ENCODE measurements at regions not wholly inside any gene's neighbourhood (a gene's known extent, or its start where the extent isn't known, plus 50 kb on each side); places are given as distances from the start of the nearest gene placed in this dataset.

DNA sequence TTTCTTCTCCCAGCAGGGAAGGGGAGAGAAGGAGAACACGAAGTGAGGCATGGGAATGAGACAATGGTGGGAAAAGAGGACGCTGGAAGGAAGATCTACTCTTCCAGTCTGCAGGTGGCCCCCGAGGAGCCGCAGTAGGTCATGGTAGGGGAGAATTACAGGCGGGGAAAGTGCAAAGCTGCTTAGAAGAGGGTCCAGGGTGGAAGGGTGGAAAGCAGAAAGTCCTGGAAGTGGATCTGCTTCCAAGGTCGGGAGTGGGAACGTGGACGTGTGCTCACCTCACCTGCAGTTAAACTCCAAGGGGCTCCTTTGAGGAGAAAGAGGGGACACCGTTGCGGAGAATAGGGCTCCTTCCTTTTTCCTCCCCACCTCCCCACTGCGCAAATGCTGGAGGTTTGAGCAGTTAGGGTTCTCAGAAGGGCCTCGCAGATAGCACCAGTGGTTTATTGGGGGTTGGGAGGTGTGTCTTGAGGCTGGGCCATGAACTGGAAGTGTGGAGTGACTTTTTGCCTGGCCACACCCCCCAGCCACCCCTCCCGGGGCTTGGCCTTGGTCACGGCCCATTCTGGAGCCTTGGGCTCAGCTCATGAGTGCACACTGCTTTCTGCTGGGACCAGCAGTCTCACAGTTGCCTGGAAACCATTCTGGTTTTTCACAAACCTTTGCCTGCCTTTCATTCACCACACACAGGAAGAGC, 100.4 kb upstream of the MLN start:
- no peak for DNase-seq (ENCODE audit: insufficient read length, low spot score)
- no peak for FAIRE-seq
- TF ChIP-seq CTCF (IDR thresholded peaks at IDR 0.05; ENCODE audit: insufficient read depth, missing control alignments): no peak

DNA sequence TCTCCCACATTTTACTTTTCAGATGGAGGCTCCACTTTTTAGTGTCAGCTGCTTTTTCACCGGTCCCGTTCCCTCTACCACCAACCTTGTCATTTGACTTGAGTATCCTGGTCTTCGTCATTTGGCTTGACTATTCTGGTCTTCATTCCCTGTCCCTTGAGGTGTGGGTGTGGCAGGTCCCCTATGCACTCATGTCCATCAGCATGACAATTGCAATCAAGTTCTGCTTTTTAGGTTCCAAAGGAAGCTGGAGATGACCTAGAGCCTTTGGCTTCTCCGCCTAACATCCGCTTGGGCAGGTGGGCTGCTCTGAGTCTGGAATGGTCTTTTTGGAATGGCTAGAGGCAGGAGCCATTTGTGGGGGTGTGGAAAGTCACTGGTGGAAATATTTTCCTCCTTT, 99.8 kb upstream of the MLN start:
- no peak for TF ChIP-seq CTCF (IDR thresholded peaks at IDR 0.05; ENCODE audit: insufficient read depth, missing control alignments)
- DNase-seq (ENCODE audit: insufficient read length, low spot score): no peak
- FAIRE-seq: no peak

GRCh38 chr6:33902457-33902853, 98.7 kb upstream of the MLN start:
- no peak for DNase-seq (ENCODE audit: insufficient read length, low spot score)
- no peak for TF ChIP-seq CTCF (IDR thresholded peaks at IDR 0.05; ENCODE audit: insufficient read depth, missing control alignments)
- FAIRE-seq: no peak

- FAIRE-seq (no peak), DNase-seq (ENCODE audit: insufficient read length, low spot score) (no peak)
- no peak for TF ChIP-seq CTCF (IDR thresholded peaks at IDR 0.05; ENCODE audit: insufficient read depth, missing control alignments)
These were observed 98.1 kb upstream of the MLN start for GRCh38 chr6:33901822-33902456.

DNA sequence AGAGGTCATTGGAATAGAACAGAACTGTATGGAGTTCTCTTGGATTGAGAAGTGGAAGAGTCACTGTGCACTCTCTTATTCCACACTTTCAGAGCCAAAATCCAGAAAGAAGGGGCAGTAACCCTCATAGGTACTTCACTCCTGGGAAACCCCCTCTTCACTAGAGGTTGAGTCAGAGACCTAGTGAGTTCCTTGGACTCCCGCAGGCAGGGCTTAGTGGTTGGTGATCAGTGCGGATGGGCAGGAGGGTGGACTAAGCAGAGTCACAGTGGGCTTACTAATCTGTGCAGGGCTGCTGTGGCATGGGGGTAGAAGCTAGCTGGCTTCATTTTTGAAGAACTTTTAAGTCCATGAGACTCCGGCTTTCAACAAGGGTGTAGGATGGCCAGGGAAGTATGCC, 95.0 kb upstream of the MLN start:
- DNase-seq (ENCODE audit: insufficient read length, low spot score): no peak
- TF ChIP-seq CTCF (IDR thresholded peaks at IDR 0.05; ENCODE audit: insufficient read depth, missing control alignments): no peak
- FAIRE-seq: no peak

- peak; percentile 37 for DNase-seq (ENCODE audit: insufficient read length, low spot score)
- TF ChIP-seq CTCF (IDR thresholded peaks at IDR 0.05; ENCODE audit: insufficient read depth, missing control alignments): no peak
- no peak for FAIRE-seq
These were observed 93.5 kb upstream of the MLN start for GRCh38 chr6:33897189-33897780.
